ENCODE measurements at regions not wholly inside any gene's neighbourhood (a gene's known extent, or its start where the extent isn't known, plus 50 kb on each side); places are given as distances from the start of the nearest gene placed in this dataset.

DNA sequence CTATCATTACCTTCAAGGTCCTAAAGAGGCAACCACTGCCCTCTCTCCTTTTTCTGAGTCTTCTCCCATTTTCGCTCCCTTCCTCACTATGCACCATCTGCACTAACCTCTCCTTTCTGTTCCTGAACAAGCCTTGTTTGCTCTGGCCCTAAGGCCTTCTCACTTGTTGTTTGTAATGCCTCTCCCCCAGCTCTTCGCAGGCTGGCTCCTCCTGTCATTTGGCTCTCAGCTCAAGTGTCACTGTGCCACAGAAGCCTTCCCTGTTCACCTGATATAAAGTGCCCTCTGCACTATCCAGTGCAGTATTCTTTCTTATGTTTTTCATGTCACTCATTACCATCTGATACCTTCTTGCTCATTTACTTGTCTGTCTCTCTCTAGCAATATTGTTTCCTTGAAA lies 303.7 kb downstream of the KCNN2 start (continued):
- TF ChIP-seq, protein P1, sequence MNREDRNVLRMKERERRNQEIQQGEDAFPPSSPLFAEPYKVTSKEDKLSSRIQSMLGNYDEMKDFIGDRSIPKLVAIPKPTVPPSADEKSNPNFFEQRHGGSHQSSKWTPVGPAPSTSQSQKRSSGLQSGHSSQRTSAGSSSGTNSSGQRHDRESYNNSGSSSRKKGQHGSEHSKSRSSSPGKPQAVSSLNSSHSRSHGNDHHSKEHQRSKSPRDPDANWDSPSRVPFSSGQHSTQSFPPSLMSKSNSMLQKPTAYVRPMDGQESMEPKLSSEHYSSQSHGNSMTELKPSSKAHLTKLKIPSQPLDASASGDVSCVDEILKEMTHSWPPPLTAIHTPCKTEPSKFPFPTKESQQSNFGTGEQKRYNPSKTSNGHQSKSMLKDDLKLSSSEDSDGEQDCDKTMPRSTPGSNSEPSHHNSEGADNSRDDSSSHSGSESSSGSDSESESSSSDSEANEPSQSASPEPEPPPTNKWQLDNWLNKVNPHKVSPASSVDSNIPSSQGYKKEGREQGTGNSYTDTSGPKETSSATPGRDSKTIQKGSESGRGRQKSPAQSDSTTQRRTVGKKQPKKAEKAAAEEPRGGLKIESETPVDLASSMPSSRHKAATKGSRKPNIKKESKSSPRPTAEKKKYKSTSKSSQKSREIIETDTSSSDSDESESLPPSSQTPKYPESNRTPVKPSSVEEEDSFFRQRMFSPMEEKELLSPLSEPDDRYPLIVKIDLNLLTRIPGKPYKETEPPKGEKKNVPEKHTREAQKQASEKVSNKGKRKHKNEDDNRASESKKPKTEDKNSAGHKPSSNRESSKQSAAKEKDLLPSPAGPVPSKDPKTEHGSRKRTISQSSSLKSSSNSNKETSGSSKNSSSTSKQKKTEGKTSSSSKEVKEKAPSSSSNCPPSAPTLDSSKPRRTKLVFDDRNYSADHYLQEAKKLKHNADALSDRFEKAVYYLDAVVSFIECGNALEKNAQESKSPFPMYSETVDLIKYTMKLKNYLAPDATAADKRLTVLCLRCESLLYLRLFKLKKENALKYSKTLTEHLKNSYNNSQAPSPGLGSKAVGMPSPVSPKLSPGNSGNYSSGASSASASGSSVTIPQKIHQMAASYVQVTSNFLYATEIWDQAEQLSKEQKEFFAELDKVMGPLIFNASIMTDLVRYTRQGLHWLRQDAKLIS (CRISPR knock-in tag; IDR thresholded peaks at IDR 0.05; ENCODE audit: borderline replicate concordance), result no peak

DNA sequence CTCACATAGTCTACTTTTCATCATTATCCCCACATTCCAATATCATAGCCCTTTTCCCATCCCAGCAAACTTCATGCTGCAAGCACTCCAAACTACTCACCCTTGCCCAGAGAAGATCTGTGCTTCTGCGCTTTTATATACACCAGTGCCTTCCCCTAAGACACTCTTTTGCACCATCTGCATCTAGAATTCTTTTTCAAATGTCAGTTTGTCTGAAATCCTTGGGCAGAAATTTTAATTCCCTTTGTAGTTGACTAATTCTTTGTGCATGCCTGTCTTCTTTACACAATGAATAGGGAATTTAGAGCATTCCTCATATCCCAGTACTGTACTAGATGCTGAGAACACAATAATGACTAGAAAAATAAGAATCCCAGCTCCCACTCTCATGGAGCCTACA lies 298.9 kb downstream of the KCNN2 start:
- DNase-seq (ENCODE audit: low spot score) (no peak), ATAC-seq (no peak)
- no peaks in the 10 kb centered on the region for H3K36me3 Mint-ChIP-seq
- no peaks in the 10 kb centered on the region; the same call in 1 of the 2 replicates for H3K27me3 Mint-ChIP-seq (ENCODE audit: low read depth)
- TF ChIP-seq ZNF219 (CRISPR knock-in tag; IDR thresholded peaks at IDR 0.05; ENCODE audit: borderline replicate concordance) (no peak), OVOL2 (CRISPR knock-in tag; IDR thresholded peaks at IDR 0.05; ENCODE audit: borderline replicate concordance) (no peak), ZNF396 (CRISPR knock-in tag; IDR thresholded peaks at IDR 0.05; ENCODE audit: borderline replicate concordance) (no peak), ZNF263 (CRISPR knock-in tag; IDR thresholded peaks at IDR 0.05; ENCODE audit: low read depth) (no peak), CREB1 (CRISPR knock-in tag; IDR thresholded peaks at IDR 0.05) (no peak), FOXJ3 (CRISPR knock-in tag; IDR thresholded peaks at IDR 0.05; ENCODE audit: borderline replicate concordance) (no peak), SOX15 (CRISPR knock-in tag; IDR thresholded peaks at IDR 0.05) (no peak), CBFB (CRISPR knock-in tag; IDR thresholded peaks at IDR 0.05; ENCODE audit: low read depth) (no peak), ZBTB21 (CRISPR knock-in tag; IDR thresholded peaks at IDR 0.05; ENCODE audit: borderline replicate concordance) (no peak), TEAD1 (CRISPR knock-in tag; IDR thresholded peaks at IDR 0.05) (no peak), HMGA2 (CRISPR knock-in tag; IDR thresholded peaks at IDR 0.05) (no peak)
- TF ChIP-seq, protein P2, sequence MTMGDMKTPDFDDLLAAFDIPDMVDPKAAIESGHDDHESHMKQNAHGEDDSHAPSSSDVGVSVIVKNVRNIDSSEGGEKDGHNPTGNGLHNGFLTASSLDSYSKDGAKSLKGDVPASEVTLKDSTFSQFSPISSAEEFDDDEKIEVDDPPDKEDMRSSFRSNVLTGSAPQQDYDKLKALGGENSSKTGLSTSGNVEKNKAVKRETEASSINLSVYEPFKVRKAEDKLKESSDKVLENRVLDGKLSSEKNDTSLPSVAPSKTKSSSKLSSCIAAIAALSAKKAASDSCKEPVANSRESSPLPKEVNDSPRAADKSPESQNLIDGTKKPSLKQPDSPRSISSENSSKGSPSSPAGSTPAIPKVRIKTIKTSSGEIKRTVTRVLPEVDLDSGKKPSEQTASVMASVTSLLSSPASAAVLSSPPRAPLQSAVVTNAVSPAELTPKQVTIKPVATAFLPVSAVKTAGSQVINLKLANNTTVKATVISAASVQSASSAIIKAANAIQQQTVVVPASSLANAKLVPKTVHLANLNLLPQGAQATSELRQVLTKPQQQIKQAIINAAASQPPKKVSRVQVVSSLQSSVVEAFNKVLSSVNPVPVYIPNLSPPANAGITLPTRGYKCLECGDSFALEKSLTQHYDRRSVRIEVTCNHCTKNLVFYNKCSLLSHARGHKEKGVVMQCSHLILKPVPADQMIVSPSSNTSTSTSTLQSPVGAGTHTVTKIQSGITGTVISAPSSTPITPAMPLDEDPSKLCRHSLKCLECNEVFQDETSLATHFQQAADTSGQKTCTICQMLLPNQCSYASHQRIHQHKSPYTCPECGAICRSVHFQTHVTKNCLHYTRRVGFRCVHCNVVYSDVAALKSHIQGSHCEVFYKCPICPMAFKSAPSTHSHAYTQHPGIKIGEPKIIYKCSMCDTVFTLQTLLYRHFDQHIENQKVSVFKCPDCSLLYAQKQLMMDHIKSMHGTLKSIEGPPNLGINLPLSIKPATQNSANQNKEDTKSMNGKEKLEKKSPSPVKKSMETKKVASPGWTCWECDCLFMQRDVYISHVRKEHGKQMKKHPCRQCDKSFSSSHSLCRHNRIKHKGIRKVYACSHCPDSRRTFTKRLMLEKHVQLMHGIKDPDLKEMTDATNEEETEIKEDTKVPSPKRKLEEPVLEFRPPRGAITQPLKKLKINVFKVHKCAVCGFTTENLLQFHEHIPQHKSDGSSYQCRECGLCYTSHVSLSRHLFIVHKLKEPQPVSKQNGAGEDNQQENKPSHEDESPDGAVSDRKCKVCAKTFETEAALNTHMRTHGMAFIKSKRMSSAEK (CRISPR knock-in tag; IDR thresholded peaks at IDR 0.05; ENCODE audit: borderline replicate concordance), result no peak
- TF ChIP-seq, protein P3, sequence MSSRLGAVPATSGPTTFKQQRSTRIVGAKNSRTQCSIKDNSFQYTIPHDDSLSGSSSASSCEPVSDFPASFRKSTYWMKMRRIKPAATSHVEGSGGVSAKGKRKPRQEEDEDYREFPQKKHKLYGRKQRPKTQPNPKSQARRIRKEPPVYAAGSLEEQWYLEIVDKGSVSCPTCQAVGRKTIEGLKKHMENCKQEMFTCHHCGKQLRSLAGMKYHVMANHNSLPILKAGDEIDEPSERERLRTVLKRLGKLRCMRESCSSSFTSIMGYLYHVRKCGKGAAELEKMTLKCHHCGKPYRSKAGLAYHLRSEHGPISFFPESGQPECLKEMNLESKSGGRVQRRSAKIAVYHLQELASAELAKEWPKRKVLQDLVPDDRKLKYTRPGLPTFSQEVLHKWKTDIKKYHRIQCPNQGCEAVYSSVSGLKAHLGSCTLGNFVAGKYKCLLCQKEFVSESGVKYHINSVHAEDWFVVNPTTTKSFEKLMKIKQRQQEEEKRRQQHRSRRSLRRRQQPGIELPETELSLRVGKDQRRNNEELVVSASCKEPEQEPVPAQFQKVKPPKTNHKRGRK (CRISPR knock-in tag; IDR thresholded peaks at IDR 0.05; ENCODE audit: borderline replicate concordance), result no peak
- TF ChIP-seq, protein P4, sequence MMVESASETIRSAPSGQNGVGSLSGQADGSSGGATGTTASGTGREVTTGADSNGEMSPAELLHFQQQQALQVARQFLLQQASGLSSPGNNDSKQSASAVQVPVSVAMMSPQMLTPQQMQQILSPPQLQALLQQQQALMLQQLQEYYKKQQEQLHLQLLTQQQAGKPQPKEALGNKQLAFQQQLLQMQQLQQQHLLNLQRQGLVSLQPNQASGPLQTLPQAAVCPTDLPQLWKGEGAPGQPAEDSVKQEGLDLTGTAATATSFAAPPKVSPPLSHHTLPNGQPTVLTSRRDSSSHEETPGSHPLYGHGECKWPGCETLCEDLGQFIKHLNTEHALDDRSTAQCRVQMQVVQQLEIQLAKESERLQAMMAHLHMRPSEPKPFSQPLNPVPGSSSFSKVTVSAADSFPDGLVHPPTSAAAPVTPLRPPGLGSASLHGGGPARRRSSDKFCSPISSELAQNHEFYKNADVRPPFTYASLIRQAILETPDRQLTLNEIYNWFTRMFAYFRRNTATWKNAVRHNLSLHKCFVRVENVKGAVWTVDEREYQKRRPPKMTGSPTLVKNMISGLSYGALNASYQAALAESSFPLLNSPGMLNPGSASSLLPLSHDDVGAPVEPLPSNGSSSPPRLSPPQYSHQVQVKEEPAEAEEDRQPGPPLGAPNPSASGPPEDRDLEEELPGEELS (CRISPR knock-in tag; IDR thresholded peaks at IDR 0.05), result no peak
- TF ChIP-seq, protein P5, sequence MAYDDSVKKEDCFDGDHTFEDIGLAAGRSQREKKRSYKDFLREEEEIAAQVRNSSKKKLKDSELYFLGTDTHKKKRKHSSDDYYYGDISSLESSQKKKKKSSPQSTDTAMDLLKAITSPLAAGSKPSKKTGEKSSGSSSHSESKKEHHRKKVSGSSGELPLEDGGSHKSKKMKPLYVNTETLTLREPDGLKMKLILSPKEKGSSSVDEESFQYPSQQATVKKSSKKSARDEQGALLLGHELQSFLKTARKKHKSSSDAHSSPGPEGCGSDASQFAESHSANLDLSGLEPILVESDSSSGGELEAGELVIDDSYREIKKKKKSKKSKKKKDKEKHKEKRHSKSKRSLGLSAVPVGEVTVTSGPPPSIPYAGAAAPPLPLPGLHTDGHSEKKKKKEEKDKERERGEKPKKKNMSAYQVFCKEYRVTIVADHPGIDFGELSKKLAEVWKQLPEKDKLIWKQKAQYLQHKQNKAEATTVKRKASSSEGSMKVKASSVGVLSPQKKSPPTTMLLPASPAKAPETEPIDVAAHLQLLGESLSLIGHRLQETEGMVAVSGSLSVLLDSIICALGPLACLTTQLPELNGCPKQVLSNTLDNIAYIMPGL (CRISPR knock-in tag; IDR thresholded peaks at IDR 0.05), result no peak
- H3K4me3 Mint-ChIP-seq, result no peak overlapping the region
- H3K4me1 Mint-ChIP-seq, result peaks cover 6% of the 10 kb centered on the region
- CTCF ChIA-PET, result no interaction called here
- peaks cover 15% of the 10 kb centered on the region for H3K9me3 Mint-ChIP-seq
- no peak overlapping the region for H3K27ac Mint-ChIP-seq
- POLR2A ChIA-PET, result no interaction called here
